ENCODE measurements at regions not wholly inside any gene's neighbourhood (a gene's known extent, or its start where the extent isn't known, plus 50 kb on each side); places are given as distances from the start of the nearest gene placed in this dataset.
"Not testable (repeated sequence)": the region's sequence is repeated elsewhere in the genome, so short reads cannot be mapped to it uniquely, and the experiment has no call there.

- H3K27me3 Mint-ChIP-seq, result no peaks in the 10 kb centered on the region
- no peak overlapping the region for H3K27ac Mint-ChIP-seq
- DNase-seq, result no peak
- POLR2A ChIA-PET, result no interaction called here
- no peaks in the 10 kb centered on the region for H3K36me3 Mint-ChIP-seq
- H3K9me3 Mint-ChIP-seq, result no peaks in the 10 kb centered on the region
- CTCF ChIA-PET, result no interaction called here
- H3K4me3 Mint-ChIP-seq, result no peak overlapping the region
- intact Hi-C loops (cut with micrococcal nuclease), result no loop called here
- no peaks in the 10 kb centered on the region for H3K4me1 Mint-ChIP-seq (ENCODE audit: low read depth)
Measured at GRCh38 chr6:126959765-126960164, 158.7 kb upstream of the RSPO3 start.

- Mint-ChIP-seq H3K4me1 (ENCODE audit: low read depth) (no peaks in the 10 kb centered on the region), H3K9me3 (no peaks in the 10 kb centered on the region), H3K4me3 (no peak overlapping the region), H3K27ac (no peak overlapping the region), H3K36me3 (no peaks in the 10 kb centered on the region), H3K27me3 (no peaks in the 10 kb centered on the region)
- DNase-seq, result no peak
- intact Hi-C loops (cut with micrococcal nuclease), result no loop called here
- CTCF ChIA-PET, result no interaction called here
- POLR2A ChIA-PET, result no interaction called here
Measured at GRCh38 chr6:126963077-126963809, 155.2 kb upstream of the RSPO3 start.

GRCh38 chr6:126967296-126968005 is 151.0 kb upstream of the RSPO3 start:
- ChIA-PET CTCF (no interaction called here), POLR2A (no interaction called here)
- intact Hi-C loops (cut with micrococcal nuclease), result no loop called here
- no peak for DNase-seq
- Mint-ChIP-seq H3K27ac (no peak overlapping the region), H3K9me3 (no peaks in the 10 kb centered on the region), H3K36me3 (no peaks in the 10 kb centered on the region), H3K27me3 (no peaks in the 10 kb centered on the region), H3K4me3 (no peak overlapping the region), H3K4me1 (ENCODE audit: low read depth) (no peaks in the 10 kb centered on the region)

DNA sequence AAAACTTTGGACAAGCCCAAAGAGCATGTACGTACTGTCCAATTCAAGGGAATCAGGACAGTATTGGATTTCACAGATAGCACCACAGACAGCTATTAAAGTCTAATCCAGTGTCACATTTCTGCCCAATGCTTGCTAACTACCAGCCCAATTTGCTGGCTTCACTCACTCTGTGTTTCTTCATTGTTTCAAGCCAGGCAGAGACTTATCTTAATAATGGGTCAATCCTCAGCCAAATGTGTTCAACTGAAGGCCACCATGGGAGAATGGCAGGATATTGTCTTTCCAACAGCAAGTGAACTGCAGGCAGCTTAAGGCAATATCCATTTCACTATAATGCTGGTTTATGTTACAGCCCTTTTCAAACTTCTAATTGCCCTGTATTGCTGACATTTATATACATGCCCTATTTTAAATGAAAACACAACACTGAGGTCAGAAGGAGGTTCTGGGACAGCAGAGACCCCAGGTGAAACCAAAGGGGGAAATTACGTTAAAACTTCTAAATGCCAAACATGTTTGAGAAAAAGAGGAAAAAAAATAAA is 142.1 kb upstream of the RSPO3 start:
- Mint-ChIP-seq H3K27me3 (no peaks in the 10 kb centered on the region), H3K4me1 (ENCODE audit: low read depth) (no peaks in the 10 kb centered on the region), H3K4me3 (no peak overlapping the region), H3K27ac (no peak overlapping the region), H3K36me3 (no peaks in the 10 kb centered on the region), H3K9me3 (no peaks in the 10 kb centered on the region)
- intact Hi-C loops (cut with micrococcal nuclease), result no loop called here
- CTCF ChIA-PET, result no interaction called here
- DNase-seq, result no peak
- POLR2A ChIA-PET, result no interaction called here

GRCh38 chr6:126983779-126984178 is 134.7 kb upstream of the RSPO3 start:
- POLR2A ChIA-PET, result no interaction called here
- H3K27ac Mint-ChIP-seq, result no peak overlapping the region
- H3K4me3 Mint-ChIP-seq, result no peak overlapping the region
- intact Hi-C loops (cut with micrococcal nuclease), result no loop called here
- H3K4me1 Mint-ChIP-seq (ENCODE audit: low read depth), result no peaks in the 10 kb centered on the region
- CTCF ChIA-PET, result no interaction called here
- no peaks in the 10 kb centered on the region for H3K27me3 Mint-ChIP-seq
- no peaks in the 10 kb centered on the region for H3K36me3 Mint-ChIP-seq
- DNase-seq, result no peak
- peaks cover 13% of the 10 kb centered on the region for H3K9me3 Mint-ChIP-seq

DNA sequence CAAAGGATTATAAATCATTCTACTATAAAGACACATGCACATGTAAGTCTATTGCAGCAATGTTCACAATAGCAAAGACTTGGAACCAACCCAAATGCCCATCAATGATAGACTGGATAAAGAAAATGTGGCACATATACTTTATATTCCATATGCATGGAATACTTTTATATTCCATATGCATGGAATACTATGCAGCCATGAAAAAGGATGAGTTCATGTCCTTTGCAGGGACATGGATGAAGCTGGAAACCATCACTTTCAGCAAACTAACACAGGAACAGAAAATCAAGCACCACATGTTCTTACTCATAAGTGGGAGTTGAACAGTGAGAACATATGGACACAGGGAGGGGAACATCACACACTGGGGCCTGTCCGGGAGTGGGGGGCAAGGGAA is 130.3 kb upstream of the RSPO3 start:
- intact Hi-C loops (cut with micrococcal nuclease); CTCF ChIA-PET; POLR2A ChIA-PET; H3K27ac Mint-ChIP-seq; H3K27me3 Mint-ChIP-seq; DNase-seq; H3K4me1 Mint-ChIP-seq (ENCODE audit: low read depth); H3K4me3 Mint-ChIP-seq; H3K36me3 Mint-ChIP-seq: not testable (repeated sequence)
- peaks cover 13% of the 10 kb centered on the region for H3K9me3 Mint-ChIP-seq

DNA sequence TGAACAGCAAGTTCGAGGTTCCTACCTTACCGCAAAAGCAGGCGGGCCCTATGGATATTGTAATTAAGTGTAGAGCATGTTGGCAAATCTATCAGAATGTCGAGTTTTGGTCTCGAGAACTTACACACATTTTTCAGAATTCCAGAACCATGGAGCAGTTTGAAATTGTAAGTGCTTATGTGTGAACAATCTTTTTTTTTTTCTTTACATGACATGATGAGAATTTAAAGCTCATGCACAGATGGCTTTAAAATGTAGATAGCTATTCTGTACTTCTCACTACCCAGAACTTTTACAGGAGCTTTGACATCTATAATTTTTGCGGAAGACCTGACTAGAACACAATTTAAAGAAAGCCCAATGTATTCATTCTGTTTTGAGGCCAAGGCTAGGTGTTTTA is 117.8 kb upstream of the RSPO3 start:
- intact Hi-C loops (cut with micrococcal nuclease), result no loop called here
- Mint-ChIP-seq H3K9me3 (no peaks in the 10 kb centered on the region), H3K27ac (no peak overlapping the region), H3K27me3 (no peaks in the 10 kb centered on the region), H3K4me1 (ENCODE audit: low read depth) (no peaks in the 10 kb centered on the region), H3K36me3 (no peaks in the 10 kb centered on the region), H3K4me3 (no peak overlapping the region)
- ChIA-PET CTCF (no interaction called here), POLR2A (no interaction called here)
- no peak for DNase-seq

DNA sequence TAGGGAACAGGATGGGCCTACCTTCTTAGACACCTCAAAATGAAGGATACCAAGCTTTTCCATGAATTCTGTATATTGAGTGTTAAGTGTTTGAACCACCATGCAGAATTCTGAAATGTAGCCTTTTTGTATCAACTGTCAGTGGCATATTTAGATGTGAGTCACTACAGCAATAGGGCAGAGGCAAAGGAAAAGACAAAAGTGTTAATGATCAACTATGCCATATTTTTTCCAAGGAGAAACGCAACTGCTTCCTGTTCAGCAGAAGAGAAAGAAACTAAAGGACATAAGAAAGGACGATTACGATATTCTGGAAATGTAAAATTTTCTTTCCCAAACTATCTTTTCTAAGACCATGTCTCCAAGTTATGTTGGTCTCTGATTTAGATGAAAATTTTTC is 104.6 kb upstream of the RSPO3 start:
- Mint-ChIP-seq H3K27me3 (no peaks in the 10 kb centered on the region), H3K27ac (no peak overlapping the region), H3K4me3 (no peak overlapping the region), H3K9me3 (no peaks in the 10 kb centered on the region), H3K4me1 (ENCODE audit: low read depth) (no peaks in the 10 kb centered on the region), H3K36me3 (no peaks in the 10 kb centered on the region)
- ChIA-PET POLR2A (no interaction called here), CTCF (no interaction called here)
- DNase-seq, result no peak
- intact Hi-C loops (cut with micrococcal nuclease), result no loop called here

- intact Hi-C loops (cut with micrococcal nuclease), result no loop called here
- H3K27ac Mint-ChIP-seq, result no peak overlapping the region
- H3K36me3 Mint-ChIP-seq, result no peaks in the 10 kb centered on the region
- no peak overlapping the region for H3K4me3 Mint-ChIP-seq
- POLR2A ChIA-PET, result no interaction called here
- CTCF ChIA-PET, result no interaction called here
- no peaks in the 10 kb centered on the region for H3K27me3 Mint-ChIP-seq
- H3K4me1 Mint-ChIP-seq (ENCODE audit: low read depth), result no peaks in the 10 kb centered on the region
- no peaks in the 10 kb centered on the region for H3K9me3 Mint-ChIP-seq
- no peak for DNase-seq
Measured at GRCh38 chr6:127015858-127016257, 102.6 kb upstream of the RSPO3 start.

- ChIA-PET CTCF (no interaction called here), POLR2A (no interaction called here)
- no peaks in the 10 kb centered on the region for H3K27me3 Mint-ChIP-seq
- intact Hi-C loops (cut with micrococcal nuclease), result no loop called here
- H3K4me1 Mint-ChIP-seq (ENCODE audit: low read depth), result no peaks in the 10 kb centered on the region
- H3K27ac Mint-ChIP-seq, result no peak overlapping the region
- H3K9me3 Mint-ChIP-seq, result no peaks in the 10 kb centered on the region
- H3K4me3 Mint-ChIP-seq, result no peak overlapping the region
- DNase-seq, result no peak
- no peaks in the 10 kb centered on the region for H3K36me3 Mint-ChIP-seq
Measured at GRCh38 chr6:127019828-127020227, 98.6 kb upstream of the RSPO3 start.

- ChIA-PET CTCF (no interaction called here), POLR2A (no interaction called here)
- no peak for DNase-seq
- Mint-ChIP-seq H3K9me3 (no peaks in the 10 kb centered on the region), H3K27ac (no peak overlapping the region), H3K27me3 (no peaks in the 10 kb centered on the region), H3K4me3 (no peak overlapping the region), H3K4me1 (ENCODE audit: low read depth) (no peaks in the 10 kb centered on the region), H3K36me3 (no peaks in the 10 kb centered on the region)
- intact Hi-C loops (cut with micrococcal nuclease), result no loop called here
Measured at GRCh38 chr6:127022302-127022701, 96.2 kb upstream of the RSPO3 start.

- H3K27ac Mint-ChIP-seq, result no peak overlapping the region
- no peaks in the 10 kb centered on the region for H3K9me3 Mint-ChIP-seq
- intact Hi-C loops (cut with micrococcal nuclease), result no loop called here
- H3K27me3 Mint-ChIP-seq, result peaks cover under 1% of the 10 kb centered on the region
- H3K4me3 Mint-ChIP-seq, result no peak overlapping the region
- H3K36me3 Mint-ChIP-seq, result no peaks in the 10 kb centered on the region
- H3K4me1 Mint-ChIP-seq (ENCODE audit: low read depth), result no peaks in the 10 kb centered on the region
- CTCF ChIA-PET, result no interaction called here
- no peak for DNase-seq
- POLR2A ChIA-PET, result no interaction called here
Measured at GRCh38 chr6:127023001-127023778, 95.3 kb upstream of the RSPO3 start.

DNA sequence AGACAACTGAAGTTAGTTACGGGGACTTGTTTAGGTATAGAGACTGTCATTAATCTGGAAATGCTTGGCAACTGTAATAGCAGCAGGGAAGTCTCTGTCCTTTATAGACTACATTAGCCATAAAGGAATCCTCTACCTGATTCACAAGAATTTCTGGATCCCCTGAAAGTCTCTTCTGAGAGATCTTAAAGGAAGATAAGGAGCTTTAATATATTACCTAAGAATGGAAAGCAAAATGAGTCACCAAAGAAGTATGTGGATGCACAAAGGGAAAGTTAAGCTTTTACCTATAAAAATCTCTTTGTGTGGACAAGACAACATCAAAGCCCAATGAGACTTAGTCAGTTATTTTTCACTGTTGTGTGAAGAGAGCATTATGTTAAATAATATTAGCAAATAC is 92.2 kb upstream of the RSPO3 start:
- ChIA-PET CTCF (no interaction called here), POLR2A (no interaction called here)
- DNase-seq, result no peak
- no peaks in the 10 kb centered on the region for H3K4me1 Mint-ChIP-seq (ENCODE audit: low read depth)
- peaks cover 1% of the 10 kb centered on the region for H3K27me3 Mint-ChIP-seq
- no peaks in the 10 kb centered on the region for H3K36me3 Mint-ChIP-seq
- no peak overlapping the region for H3K27ac Mint-ChIP-seq
- intact Hi-C loops (cut with micrococcal nuclease), result no loop called here
- H3K9me3 Mint-ChIP-seq, result no peaks in the 10 kb centered on the region
- H3K4me3 Mint-ChIP-seq, result no peak overlapping the region
